Spinal cord (tissue), 9 donors: ENCODE measurements at regions not wholly inside any gene's neighbourhood (a gene's known extent, or its start where the extent isn't known, plus 50 kb on each side); places are given as distances from the start of the nearest gene placed in this dataset.
A peak's percentile ranks its signal among the peaks of the same experiment; 100 is the strongest.

ENCODE experiments used
- DNase-seq, 6 donors: peaks; one replicate each; pipeline versions ENCODE4 v3.0.0 to v3.0.0-alpha.2; 2013 to 2015; ENCODE audit warnings: low spot score in 6 of 6, low read depth in 4 of 6
- H3K27ac ChIP-seq: one replicate; pipeline ENCODE4 v1.5.1; 2013; ENCODE audit warnings: low read depth, low read length, control low read depth
- H3K27me3 ChIP-seq: one replicate; pipeline ENCODE4 v1.6.1; 2013; ENCODE audit warnings: low read length; ENCODE audit not compliant: control insufficient read depth, insufficient read depth
- H3K36me3 ChIP-seq: one replicate; pipeline ENCODE4 v1.6.1; 2013; ENCODE audit warnings: low read length; ENCODE audit not compliant: control insufficient read depth, insufficient read depth
- H3K4me1 ChIP-seq: one replicate; pipeline ENCODE4 v1.6.1; 2013; ENCODE audit warnings: low read length; ENCODE audit not compliant: control insufficient read depth, insufficient read depth
- H3K4me3 ChIP-seq: one replicate; pipeline ENCODE4 v1.5.1; 2013; ENCODE audit warnings: low read depth, low read length, control low read depth
- H3K9me3 ChIP-seq: one replicate; pipeline ENCODE4 v1.6.1; 2013; ENCODE audit warnings: low read length; ENCODE audit not compliant: control insufficient read depth, insufficient read depth
- WGBS: methylation state at CpG from one replicate; pipeline ENCODE4 v1.1.5; 2013; ENCODE audit warnings: missing lambda C conversion rate; ENCODE audit not compliant: insufficient coverage; 5-methylcytosine and 5-hydroxymethylcytosine counted together
- donor health status: healthy.

GRCh38 chr5:133715216-133715615 lies 102.9 kb upstream of the FSTL4 start:
- DNase-seq = peak in 2 of 6 donors; percentile 45 to 64
- Histone ChIP-seq H3K9me3 (no peaks in the 10 kb centered on the region), H3K4me3 (no peak overlapping the region), H3K27me3 (peaks cover 8% of the 10 kb centered on the region), H3K36me3 (no peaks in the 10 kb centered on the region), H3K27ac (no peak overlapping the region), H3K4me1 (no peaks in the 10 kb centered on the region)

- Histone ChIP-seq H3K4me3 (no peak overlapping the region), H3K36me3 (no peaks in the 10 kb centered on the region), H3K27ac (no peak overlapping the region), H3K27me3 (peaks cover 8% of the 10 kb centered on the region), H3K4me1 (peaks cover 6% of the 10 kb centered on the region), H3K9me3 (no peaks in the 10 kb centered on the region)
- 72% methylated on average over 8 of the region's 12 CpGs for WGBS
- peak in 1 of 6 donors; percentile 26 for DNase-seq
Observed at GRCh38 chr5:133714161-133714915, 102.0 kb upstream of the FSTL4 start.

GRCh38 chr5:133713751-133714150 lies 101.4 kb upstream of the FSTL4 start:
- peaks cover 8% of the 10 kb centered on the region for H3K27me3 ChIP-seq
- H3K27ac ChIP-seq = no peak overlapping the region
- no peak overlapping the region for H3K4me3 ChIP-seq
- H3K9me3 ChIP-seq = no peaks in the 10 kb centered on the region
- H3K4me1 ChIP-seq = peaks cover 7% of the 10 kb centered on the region
- 87% methylated on average over 6 of the region's 6 CpGs for WGBS
- H3K36me3 ChIP-seq = no peaks in the 10 kb centered on the region
- DNase-seq = no peak

GRCh38 chr5:133713209-133713608 lies 100.9 kb upstream of the FSTL4 start:
- H3K36me3 ChIP-seq = no peaks in the 10 kb centered on the region
- H3K27ac ChIP-seq = no peak overlapping the region
- H3K27me3 ChIP-seq = peaks cover 8% of the 10 kb centered on the region
- no peak for DNase-seq
- peaks cover 11% of the 10 kb centered on the region for H3K4me1 ChIP-seq
- no peaks in the 10 kb centered on the region for H3K9me3 ChIP-seq
- no peak overlapping the region for H3K4me3 ChIP-seq

GRCh38 chr5:133712562-133712961 lies 100.2 kb upstream of the FSTL4 start:
- H3K36me3 ChIP-seq = no peaks in the 10 kb centered on the region
- 60% methylated on average over 5 of the region's 7 CpGs for WGBS
- no peak overlapping the region for H3K4me3 ChIP-seq
- no peaks in the 10 kb centered on the region for H3K9me3 ChIP-seq
- H3K4me1 ChIP-seq = peaks cover 12% of the 10 kb centered on the region
- peaks cover 8% of the 10 kb centered on the region for H3K27me3 ChIP-seq
- no peak for DNase-seq
- H3K27ac ChIP-seq = no peak overlapping the region

GRCh38 chr5:133709209-133709725 lies 96.9 kb upstream of the FSTL4 start:
- peak in 2 of 6 donors; percentile 55 to 70 for DNase-seq
- peaks cover 8% of the 10 kb centered on the region for H3K27me3 ChIP-seq
- no peaks in the 10 kb centered on the region for H3K36me3 ChIP-seq
- H3K27ac ChIP-seq = no peak overlapping the region
- no peaks in the 10 kb centered on the region for H3K9me3 ChIP-seq
- H3K4me1 ChIP-seq = peaks cover 12% of the 10 kb centered on the region
- 35% methylated on average over 1 of the region's 2 CpGs for WGBS
- no peak overlapping the region for H3K4me3 ChIP-seq

GRCh38 chr5:133708331-133708850 lies 96.0 kb upstream of the FSTL4 start:
- H3K36me3 ChIP-seq = no peaks in the 10 kb centered on the region
- no peak overlapping the region for H3K27ac ChIP-seq
- no peak overlapping the region for H3K4me3 ChIP-seq
- peaks cover 12% of the 10 kb centered on the region for H3K4me1 ChIP-seq
- DNase-seq = no peak
- WGBS = 40% methylated on average over 2 of the region's 3 CpGs
- H3K27me3 ChIP-seq = peaks cover 4% of the 10 kb centered on the region
- no peaks in the 10 kb centered on the region for H3K9me3 ChIP-seq

GRCh38 chr5:133707629-133708028 lies 95.3 kb upstream of the FSTL4 start:
- DNase-seq = peak in 1 of 6 donors; percentile 18
- H3K27ac ChIP-seq = no peak overlapping the region
- H3K4me3 ChIP-seq = no peak overlapping the region
- no CpG with 5 or more reads among the region's 2 CpGs for WGBS
- no peaks in the 10 kb centered on the region for H3K9me3 ChIP-seq
- H3K4me1 ChIP-seq = peaks cover 12% of the 10 kb centered on the region
- no peaks in the 10 kb centered on the region for H3K36me3 ChIP-seq
- H3K27me3 ChIP-seq = peaks cover 4% of the 10 kb centered on the region

- Histone ChIP-seq H3K4me3 (no peak overlapping the region), H3K27ac (no peak overlapping the region), H3K9me3 (no peaks in the 10 kb centered on the region), H3K27me3 (peaks cover 4% of the 10 kb centered on the region), H3K4me1 (peaks cover 12% of the 10 kb centered on the region), H3K36me3 (no peaks in the 10 kb centered on the region)
- WGBS = 91% methylated on average over 9 of the region's 10 CpGs
- no peak for DNase-seq
Observed at GRCh38 chr5:133706506-133707430, 94.4 kb upstream of the FSTL4 start.
